NOMO-1 treated with dmso at 0.1 percent for 144 hours (cell line): ENCODE measurements at regions not wholly inside any gene's neighbourhood (a gene's known extent, or its start where the extent isn't known, plus 50 kb on each side); places are given as distances from the start of the nearest gene placed in this dataset.

Experiments
- DNase-seq: peaks from one replicate; lab custom pipeline; 2025; ENCODE audit not compliant: unreplicated experiment; lab: John Stamatoyannopoulos, UW

DNA sequence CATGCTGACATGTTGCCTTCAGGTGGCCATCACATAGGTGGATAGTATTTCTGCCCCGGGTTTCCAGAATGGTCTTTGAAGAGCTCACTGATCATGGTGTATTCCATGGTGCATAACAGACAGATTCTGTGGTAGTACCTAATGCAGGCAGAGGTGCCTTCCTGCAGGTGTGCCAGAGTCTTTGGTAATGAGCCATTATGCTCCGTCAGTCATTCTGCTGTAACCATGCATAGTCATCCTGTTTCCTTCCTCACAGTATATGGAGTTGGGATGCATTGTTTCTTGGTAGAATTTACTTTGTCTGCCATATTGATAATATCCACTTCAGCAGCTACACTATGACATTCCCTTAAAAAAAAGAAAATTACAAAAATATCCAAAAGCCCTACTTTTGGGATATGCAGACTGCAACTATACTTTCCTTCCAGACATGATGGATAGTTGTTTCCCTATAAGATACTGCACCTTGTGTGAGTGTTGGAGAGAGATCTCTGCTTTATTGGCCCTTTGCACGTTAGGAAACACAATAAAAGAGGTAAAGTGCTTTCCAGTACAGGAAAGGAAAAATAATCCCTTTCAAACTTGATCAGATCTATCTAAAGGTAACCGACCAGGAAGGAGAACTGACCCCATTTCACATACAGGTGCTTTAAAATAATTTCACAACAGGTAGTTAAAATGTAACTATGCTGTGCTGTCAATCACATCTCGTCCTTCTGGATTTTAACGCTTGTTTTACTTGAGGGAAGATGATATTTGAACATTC lies 537.5 kb upstream of the WWC1 start:
- DNase-seq = no peak

DNA sequence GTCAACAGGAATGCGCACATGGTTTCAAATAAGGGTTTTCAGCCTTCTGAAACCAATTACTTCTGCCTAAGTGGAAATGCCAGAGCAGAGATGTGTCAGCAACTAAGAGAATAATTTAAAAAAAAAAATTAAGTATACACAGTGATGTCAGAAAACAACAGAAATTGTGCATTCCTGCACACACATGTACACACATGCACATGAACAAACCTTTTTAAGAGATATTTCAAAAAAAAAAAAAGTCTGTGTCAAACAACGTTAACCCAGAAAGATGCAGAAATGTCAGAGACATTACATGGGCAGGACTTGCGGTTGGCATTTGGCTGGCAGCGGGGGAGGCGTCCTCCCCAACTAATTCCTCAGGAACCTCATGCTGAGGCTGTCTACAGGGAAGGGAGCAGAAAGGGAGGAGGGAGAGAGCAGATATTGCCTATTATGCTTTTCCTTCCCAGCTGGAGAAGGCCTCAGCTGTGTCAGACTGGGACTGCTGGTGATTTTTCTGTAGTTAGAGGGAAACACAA lies 536.9 kb upstream of the WWC1 start:
- DNase-seq = no peak

DNA sequence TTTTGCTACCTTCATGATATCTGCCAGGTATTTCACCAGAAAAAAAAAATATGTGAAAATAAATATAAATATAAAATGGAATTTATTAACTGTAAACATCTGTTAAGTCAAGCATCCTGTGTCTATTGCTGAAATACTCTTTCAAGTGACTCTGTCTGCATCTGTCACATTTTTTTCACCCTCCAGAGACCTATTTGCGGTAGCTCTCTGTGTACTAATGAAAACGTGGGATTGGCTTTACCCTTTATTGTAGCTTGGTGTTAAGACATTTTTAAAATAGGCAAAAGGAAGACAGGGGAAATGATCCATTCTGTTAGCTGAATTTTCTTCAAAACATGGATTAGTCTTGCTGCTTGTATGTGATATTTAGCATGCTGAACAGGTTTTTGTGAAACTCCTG lies 536.0 kb upstream of the WWC1 start:
- DNase-seq = no peak

DNA sequence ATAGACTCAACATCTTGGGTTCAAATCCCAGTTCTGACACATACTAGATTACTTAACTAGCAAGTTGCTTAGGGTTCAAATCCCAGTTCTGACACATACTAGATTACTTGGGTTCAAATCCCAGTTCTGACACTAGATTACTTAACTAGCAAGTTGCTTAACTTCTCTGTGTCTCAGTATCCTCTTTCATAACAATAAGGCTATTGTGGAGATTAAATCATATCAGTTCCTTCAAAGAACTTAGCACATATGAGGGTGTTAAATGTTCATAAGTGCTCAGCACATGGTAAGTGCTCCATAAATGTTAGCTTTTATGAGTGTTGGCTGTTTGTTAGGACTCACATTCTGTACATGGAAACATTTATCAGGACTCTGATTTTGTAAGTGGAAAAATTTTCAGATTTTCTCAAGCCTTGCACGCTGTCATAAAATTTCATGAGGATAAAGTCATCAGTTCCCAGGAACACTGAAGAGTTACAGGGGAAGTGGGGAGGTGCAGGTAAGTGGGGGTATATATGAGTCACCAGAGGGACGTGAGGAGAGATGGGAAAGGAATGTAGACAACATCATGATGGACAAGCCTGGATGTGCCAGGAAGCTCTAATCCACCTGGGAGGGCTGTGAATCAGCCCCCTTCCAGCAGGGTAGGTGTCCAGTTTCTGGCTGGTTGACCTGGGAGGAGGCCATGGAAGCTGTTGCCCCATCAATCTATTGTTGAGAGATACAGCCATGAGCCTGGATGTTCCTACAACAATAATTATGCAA lies 532.2 kb upstream of the WWC1 start:
- DNase-seq = no peak

DNA sequence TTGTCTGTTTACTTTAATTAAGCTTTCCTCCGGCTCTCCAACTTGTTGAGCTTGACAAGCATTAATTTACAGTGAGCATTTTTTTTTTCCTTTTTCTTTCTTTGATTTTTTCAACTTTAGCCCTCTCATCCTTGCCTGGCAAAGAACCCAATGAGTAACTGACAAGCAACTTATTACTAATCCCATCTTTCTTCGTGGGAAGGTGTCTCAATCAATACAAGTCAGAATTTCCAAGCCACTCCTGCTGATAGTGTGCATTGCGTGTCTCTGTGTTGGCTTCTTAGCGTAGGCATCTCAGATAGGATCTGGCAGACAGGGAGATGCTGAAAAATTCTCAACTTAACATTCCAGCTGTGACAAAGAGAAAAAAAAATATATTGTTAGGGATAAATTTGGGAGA lies 527.7 kb upstream of the WWC1 start:
- no peak for DNase-seq

DNA sequence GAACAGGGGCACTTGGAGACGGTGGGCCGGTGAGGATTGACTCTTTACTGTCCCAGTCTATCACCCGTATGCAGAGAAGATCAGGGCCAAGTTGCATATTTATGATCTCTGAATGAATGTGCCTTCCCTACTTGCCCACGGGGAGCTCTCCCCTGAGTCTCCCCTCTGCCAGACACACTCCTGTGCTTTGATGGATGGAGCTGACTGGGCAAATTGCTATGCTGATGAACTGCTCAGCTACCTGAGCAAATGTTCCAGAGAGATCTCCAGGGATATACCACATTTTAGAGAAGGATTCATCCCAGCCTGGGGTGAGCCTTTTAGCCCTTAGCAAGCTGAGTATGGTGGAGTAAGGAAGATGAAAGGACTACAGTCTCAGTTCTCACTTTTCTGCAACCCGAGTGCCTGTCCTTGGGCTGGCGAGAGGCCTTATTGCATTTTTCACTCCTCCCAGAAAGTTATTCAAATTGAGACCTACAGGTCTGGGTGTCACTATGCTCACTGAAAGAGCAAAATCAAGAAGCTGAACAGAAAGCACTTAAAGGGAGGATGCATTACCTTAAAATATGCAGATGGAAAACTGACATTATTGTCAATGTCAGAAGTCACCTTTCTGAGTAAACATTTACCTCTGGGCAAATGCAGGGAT lies 526.7 kb upstream of the WWC1 start:
- no peak for DNase-seq

DNA sequence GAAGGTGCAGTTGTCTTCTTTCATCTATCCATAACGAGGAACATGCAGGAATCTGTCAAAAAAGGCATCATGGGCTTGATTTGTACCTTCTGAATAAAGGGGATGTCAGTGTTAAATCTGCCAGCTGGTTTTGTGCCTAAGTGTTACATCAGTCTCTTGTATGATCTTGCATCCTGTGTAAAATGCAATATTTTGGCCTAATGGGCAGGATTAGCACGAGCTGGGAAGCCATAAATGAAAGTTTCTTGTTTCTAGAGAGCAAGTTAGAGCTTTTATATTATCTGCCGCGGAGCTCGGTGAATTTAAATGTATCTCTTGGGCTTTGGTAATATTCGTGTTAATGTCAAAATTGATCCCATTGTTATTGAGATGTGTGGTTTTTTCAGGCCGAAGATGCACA lies 526.1 kb upstream of the WWC1 start:
- no peak for DNase-seq

DNA sequence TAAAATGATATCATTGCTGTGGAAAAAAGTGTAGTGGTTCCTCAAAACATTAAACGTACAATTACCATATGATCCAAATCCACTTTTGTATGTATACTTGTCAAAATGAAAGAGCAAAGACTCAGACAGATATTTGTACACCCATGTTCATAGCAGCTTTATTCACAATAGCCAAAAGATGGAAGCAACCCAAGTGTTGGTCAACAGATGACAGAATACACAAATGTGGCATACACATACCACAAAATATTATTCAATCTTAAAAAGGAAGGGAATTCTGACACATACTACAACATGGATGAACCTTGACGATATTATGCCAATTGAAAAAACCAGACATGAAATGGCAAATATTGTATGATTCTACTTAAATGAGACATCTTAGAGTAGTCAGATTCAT lies 524.5 kb upstream of the WWC1 start:
- no peak for DNase-seq

DNA sequence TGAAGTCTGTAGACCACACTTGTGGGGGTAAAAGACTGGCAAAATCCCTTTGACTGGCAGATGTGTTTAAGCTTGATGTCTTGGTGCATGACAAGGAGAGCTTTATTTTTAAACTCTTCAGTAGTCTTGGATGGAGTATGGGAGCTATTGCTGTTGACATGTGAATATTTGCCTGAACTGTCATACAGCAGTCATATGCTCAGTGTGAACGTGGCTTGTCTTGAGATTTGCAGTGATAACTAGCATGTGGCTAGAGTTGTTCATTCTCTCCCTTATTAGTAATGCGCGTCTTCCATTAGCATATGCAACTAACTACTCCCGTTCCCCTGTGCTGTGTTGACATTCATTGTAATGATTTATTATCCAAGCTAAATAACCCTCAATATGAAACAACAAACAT lies 523.6 kb upstream of the WWC1 start:
- DNase-seq = no peak

DNA sequence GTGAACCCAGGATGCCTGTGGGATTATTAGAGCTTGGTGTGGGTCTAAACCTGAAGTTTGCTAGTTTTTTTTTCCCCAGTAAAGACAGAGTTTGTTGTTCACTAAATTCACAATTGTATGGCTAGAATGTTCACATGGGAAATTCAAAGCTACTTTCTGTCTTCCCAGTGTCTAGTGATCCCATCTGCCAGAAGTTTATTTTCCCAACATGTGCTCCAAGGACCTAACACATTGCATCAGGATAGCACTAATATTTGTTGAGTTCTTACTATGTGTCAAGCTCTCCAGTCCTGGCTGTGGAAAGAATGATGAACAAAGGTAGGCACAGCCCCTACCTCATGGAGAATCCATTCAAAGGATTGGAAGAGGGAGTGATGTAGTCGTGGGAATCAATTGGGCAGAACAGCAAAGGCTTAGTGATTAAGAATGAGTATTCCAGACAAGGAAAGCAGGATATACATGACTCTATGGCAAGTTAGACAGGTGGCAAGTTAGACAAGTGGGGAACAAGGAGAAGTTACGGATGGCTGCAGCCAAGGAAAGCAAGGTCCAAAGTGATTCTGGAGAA lies 521.5 kb upstream of the WWC1 start:
- no peak for DNase-seq

DNA sequence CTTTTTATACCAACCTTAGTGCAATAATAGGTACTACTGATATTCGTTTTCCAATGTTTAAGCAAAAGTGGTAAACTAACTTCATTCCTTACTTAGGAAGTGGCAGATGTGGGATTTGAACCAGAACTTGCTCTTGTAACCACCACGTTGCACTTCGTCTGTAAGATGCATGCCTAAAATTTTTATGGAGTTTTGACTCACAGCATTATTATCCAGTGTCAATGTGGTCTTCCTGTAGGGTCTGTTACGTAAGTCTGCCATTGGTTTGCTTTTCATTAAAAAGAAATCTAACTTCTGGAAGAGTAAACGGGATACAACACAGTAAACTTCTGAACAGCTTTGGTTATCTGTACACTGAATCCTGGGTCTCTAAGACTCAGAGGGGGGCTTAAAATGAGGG lies 521.0 kb upstream of the WWC1 start:
- no peak for DNase-seq

DNA sequence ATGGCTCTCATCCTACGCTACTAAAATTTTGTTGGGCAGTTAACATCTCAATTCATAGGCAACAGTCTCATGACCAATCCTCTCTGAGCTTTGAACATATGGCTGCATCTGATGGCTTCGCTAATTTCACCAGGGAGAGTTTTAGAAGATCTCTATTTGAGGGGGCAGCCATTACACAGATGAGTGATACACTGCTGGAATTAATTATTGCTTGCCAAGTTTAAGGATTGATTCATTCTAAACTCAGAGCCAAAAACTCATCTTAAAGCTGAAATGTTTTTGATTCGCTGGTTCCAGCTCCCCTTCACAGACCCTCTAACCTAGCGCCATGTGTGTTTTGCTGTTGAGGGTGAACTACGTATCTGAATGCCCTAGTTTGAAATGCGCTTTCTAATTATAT lies 519.9 kb upstream of the WWC1 start:
- no peak for DNase-seq

DNA sequence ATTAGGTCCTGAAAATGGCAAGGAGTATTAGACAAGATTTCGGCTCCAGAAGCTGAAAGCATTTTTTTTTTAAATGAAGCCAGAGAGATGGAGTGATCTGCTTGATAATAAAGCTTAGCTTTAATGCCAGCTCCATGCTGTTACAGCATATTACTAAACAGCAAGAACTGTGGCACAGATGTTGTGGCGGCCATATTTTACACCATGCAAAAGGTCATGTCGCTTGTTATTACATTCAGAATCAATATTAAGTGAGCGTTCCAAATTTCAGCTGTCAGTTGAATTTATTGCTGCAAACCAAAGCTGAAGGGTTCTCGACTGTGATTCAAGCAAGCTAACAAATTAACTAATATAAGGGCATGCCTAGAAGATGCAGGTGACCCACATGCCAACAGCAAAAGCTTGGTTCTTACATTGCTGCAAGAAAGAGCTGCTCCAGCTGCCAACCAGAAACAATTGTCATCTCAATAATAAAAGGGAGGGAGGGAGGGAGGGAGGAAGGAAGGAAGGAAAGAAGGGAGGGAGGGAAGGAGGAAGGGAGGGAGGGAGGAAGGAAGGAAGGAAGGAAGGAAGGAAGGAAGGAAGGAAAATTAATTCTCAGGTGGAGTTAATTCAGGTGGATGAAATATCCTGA lies 517.7 kb upstream of the WWC1 start:
- no peak for DNase-seq

DNA sequence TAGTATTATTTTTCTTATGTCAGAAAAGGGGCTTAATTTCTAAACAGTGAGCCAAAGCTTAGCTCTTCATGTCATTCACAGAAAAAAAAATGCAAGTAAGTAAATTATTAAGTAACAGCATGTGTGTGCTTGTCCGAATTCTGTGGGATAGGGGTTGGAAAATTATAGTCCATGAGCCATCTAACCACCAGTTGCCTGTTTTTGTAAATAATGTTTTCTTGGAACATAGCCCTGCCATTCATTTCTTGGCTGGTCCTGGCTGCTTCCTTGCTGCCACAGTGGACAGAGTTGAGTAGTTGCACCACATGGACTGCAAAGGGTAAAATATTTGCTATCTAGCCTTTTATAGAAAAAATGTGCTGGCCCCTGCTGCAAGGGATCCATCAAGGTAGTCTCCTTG lies 513.7 kb upstream of the WWC1 start:
- no peak for DNase-seq

DNA sequence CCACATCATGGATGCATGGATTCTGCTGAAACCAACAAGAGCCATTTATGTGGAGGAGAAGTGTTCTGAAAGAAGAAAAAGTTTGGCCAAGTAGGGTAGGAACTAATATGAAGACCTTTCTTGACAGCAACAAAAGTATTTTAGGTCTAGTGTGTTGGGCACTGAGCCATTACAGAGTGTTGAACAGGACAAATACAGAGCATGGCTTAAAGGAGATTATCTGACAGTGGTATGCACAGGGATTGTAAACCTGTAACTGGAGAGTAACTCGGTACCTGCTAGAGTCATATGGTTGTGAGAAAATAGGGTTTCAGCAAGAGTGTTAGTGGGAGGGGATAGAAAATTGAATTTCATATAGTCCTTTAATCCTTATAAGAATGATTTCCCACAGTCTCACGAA lies 513.2 kb upstream of the WWC1 start:
- DNase-seq = no peak

DNA sequence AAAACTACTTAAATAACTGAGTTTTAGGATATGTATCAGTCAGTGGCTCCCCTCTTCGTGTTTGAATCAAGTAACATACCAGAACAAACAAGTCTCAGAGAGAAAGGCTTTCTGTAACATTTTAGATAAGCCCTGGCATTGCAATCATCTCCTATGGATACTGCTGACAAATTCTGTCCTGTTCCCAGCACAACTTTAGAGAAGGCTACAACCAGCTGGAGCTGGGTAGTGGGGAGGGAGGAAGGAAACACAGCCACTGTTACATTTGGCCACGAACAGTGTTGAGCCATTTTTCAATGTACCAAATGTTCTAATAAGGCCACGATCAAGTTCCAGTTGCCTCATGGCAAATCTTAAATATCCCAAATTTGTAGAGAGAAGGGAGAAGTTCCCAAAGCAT lies 511.8 kb upstream of the WWC1 start:
- DNase-seq = no peak

DNA sequence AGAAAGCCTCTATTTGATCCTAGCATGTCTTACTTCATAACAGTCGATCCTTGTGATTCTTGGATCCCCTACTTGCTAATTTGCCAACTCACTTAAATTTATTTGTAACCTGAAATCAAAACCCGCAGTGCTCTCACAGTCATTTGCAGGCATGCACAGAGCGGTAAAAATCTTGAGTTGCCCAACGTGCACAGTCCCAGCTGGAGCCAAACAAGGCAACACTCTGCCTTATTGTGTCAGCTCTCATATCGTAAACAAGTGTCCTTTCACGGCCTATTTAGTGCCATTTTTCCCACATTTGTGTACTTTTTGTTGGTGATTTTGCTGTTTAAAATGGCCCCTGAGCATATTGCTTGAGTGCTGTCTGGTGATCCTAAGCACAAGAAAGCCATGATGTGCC lies 511.3 kb upstream of the WWC1 start:
- DNase-seq = no peak

DNA sequence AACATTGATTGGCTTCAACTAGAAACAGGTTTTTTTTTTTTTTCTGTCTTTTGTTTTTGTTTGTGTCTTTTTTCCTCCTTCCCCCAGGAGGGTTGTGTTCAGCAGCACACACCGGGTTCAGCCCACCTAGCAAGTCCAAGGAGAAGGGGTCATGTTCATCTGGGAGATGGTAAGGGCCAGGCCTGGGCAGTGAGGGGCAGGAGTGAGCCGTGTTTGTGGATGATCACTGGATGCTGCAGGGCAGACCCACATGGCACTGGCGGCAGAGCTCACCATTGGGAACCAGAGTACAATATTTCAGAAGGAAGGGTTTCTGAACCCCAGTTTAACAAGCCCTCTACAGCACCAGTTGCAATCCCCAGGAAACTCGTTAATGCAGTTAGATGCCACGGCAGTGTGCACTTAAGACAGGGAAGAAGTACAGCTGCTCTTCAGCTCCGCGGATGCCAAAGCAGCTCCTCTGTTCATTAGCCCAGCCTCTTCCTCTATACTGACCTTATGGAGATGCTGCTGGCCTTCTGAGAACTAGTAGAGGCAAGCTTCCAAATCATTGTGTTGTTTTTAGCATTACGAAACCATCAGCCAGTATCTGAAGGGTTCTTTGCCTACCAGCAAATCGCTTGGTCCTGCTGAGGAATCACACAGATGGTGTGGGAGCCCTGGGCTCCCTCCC lies 508.2 kb upstream of the WWC1 start:
- no peak for DNase-seq

DNA sequence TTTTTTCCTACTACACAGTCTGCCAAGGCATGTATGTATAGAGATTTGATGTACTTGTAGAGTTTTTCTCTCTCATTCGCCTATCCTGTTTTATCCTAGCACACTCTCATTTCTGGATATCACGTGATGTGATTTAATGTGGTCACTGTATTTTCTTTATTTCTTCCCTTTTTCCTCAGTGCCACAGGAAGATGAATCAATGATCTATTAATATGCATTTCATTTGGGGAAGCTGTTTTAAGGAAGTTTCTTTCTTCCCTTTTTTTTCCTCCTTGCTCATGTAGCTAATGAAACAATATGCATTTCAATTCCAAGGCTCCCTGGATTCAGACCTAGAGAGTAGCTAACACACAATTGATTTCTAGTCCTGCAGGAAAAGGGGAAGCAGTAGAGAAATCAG lies 506.3 kb upstream of the WWC1 start:
- DNase-seq = peak; percentile 19

DNA sequence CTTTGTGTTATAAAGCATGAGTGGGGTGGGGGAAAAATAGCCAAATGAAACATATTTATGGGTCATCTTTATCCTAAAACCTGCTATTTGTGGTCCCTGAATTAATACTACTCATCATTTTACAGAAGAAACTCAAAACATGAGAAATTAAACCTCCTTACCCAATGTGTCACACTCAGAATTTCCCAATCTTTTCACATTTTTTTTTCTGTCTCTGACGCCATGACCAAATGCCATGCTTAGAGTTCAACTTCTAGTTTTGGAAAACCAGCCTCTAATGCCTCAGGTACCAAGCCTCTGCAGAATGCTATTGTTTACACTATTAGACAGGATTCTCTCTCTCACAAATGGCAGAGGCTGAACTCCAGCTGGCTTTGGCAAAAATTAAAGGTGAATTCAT lies 505.5 kb upstream of the WWC1 start:
- DNase-seq = no peak
